ENCODE measurements at regions not wholly inside any gene's neighbourhood (a gene's known extent, or its start where the extent isn't known, plus 50 kb on each side); places are given as distances from the start of the nearest gene placed in this dataset.
"Not testable (repeated sequence)": the region's sequence is repeated elsewhere in the genome, so short reads cannot be mapped to it uniquely, and the experiment has no call there.

- DNase-seq: no peak
Observed at GRCh38 chr10:78441694-78442093, 408.0 kb downstream of the RPS24 start.

- no peak for DNase-seq
Observed at GRCh38 chr10:78442836-78443550, 409.3 kb downstream of the RPS24 start.

GRCh38 chr10:78443900-78444571 is 410.4 kb downstream of the RPS24 start:
- no peak for DNase-seq

GRCh38 chr10:78444741-78445140 is 411.1 kb downstream of the RPS24 start:
- not testable (repeated sequence) for DNase-seq

GRCh38 chr10:78445308-78445707 is 411.6 kb downstream of the RPS24 start:
- no peak for DNase-seq

GRCh38 chr10:78448470-78448869 is 414.8 kb downstream of the RPS24 start:
- no peak for DNase-seq

- DNase-seq: no peak
Observed at GRCh38 chr10:78448994-78449418, 415.3 kb downstream of the RPS24 start.

GRCh38 chr10:78449554-78449953 is 415.9 kb downstream of the RPS24 start:
- DNase-seq: no peak

- no peak for DNase-seq
Observed at GRCh38 chr10:78450239-78450638, 416.6 kb downstream of the RPS24 start.

GRCh38 chr10:78450807-78451485 is 417.3 kb downstream of the RPS24 start:
- DNase-seq: no peak

GRCh38 chr10:78451592-78451991 is 417.9 kb downstream of the RPS24 start:
- DNase-seq: no peak

GRCh38 chr10:78454123-78454645 is 420.5 kb downstream of the RPS24 start:
- DNase-seq: no peak

GRCh38 chr10:78455236-78455635 is 421.6 kb downstream of the RPS24 start:
- no peak for DNase-seq

- no peak for DNase-seq
Observed at GRCh38 chr10:78455811-78456210, 422.1 kb downstream of the RPS24 start.

GRCh38 chr10:78456649-78457400 is 423.2 kb downstream of the RPS24 start:
- DNase-seq: no peak

- no peak for DNase-seq
Observed at GRCh38 chr10:78457804-78458482, 424.3 kb downstream of the RPS24 start.

GRCh38 chr10:78458983-78459638 is 425.4 kb downstream of the RPS24 start:
- DNase-seq: no peak

- DNase-seq: no peak
Observed at GRCh38 chr10:78459639-78460037, 426.0 kb downstream of the RPS24 start.

GRCh38 chr10:78460204-78460603 is 426.5 kb downstream of the RPS24 start:
- DNase-seq: no peak

GRCh38 chr10:78461333-78461732 is 427.7 kb downstream of the RPS24 start:
- no peak for DNase-seq

GRCh38 chr10:78462176-78462575 is 428.5 kb downstream of the RPS24 start:
- DNase-seq: no peak

- no peak for DNase-seq
Observed at GRCh38 chr10:78462726-78463228, 429.1 kb downstream of the RPS24 start.

Data from CD4-positive, alpha-beta T cell treated with Interferon alpha-2 for 1 hour (primary cell).